ENCODE measurements at regions not wholly inside any gene's neighbourhood (a gene's known extent, or its start where the extent isn't known, plus 50 kb on each side); places are given as distances from the start of the nearest gene placed in this dataset.

- Histone ChIP-seq H3K4me1 (ENCODE audit: control insufficient read depth, insufficient read depth, low read length) (peaks cover 7% of the 10 kb centered on the region; the same call in 1 of the 2 replicates), H3K9ac (ENCODE audit: control insufficient read depth, insufficient read depth, low read length) (no peak overlapping the region), H3K4me3 (no peak overlapping the region), H3K4me2 (ENCODE audit: control insufficient read depth, insufficient read depth) (no peak overlapping the region), H3K9me3 (replicated peaks; ENCODE audit: control insufficient read depth, insufficient read depth, low read length) (no peaks in the 10 kb centered on the region), H3K27me3 (replicated peaks in 1 of 2; ENCODE audit: control insufficient read depth in 2 of 2, insufficient read depth in 2 of 2, low read length in 1 of 2) (no peaks in the 10 kb centered on the region), H4K20me1 (ENCODE audit: control insufficient read depth, insufficient read depth) (no peaks in the 10 kb centered on the region), H2AFZ (ENCODE audit: control insufficient read depth, low read depth, low read length) (no peak overlapping the region), H3K36me3 (ENCODE audit: control insufficient read depth in 2 of 2, insufficient read depth in 2 of 2, low read length in 1 of 2) (no peaks in the 10 kb centered on the region), H3K27ac (ENCODE audit: control insufficient read depth, insufficient read depth) (no peak overlapping the region), H3K79me2 (ENCODE audit: control insufficient read depth, insufficient read depth, low read length) (no peaks in the 10 kb centered on the region)
- in situ Hi-C loops (cut with MboI) (no loop called here), intact Hi-C loops (cut with micrococcal nuclease; ENCODE audit: unreplicated experiment) (no loop called here)
- ChIA-PET RAD21 (ENCODE audit: unreplicated experiment) (interaction anchor here (1.3 to 3.4 kb wide), 4 partner anchors 17 to 520 kb away, joined by 4 to 25 read pairs (median 7); no protein-coding TSS in a partner anchor), SMC1A (ENCODE audit: uncharacterized antibody, unreplicated experiment) (interaction anchor here (0.6 to 1.7 kb wide), 8 partner anchors 11 to 260 kb away, joined by 3 to 4 read pairs (median 3); no protein-coding TSS in a partner anchor), POLR2A (interaction anchor here (1.2 kb wide), 1 partner anchor 170 kb away, joined by 3 read pairs; no protein-coding TSS in a partner anchor), CTCF (interaction anchor here (0.8 to 1.1 kb wide), 3 partner anchors 45 to 335 kb away, joined by 3 to 4 read pairs (median 3); no protein-coding TSS in a partner anchor)
- ATAC-seq (no peak), DNase-seq (ENCODE audit: low read depth, low spot score) (no peak), FAIRE-seq (no peak)
- WGBS (ENCODE audit: insufficient coverage, insufficient replicate concordance, low lambda C conversion rate, missing lambda C conversion rate), result 46% methylated on average over 2 of the region's 2 CpGs
- BruUV-seq (replicated peaks), result no TSS peak
- TF ChIP-seq, protein P1, sequence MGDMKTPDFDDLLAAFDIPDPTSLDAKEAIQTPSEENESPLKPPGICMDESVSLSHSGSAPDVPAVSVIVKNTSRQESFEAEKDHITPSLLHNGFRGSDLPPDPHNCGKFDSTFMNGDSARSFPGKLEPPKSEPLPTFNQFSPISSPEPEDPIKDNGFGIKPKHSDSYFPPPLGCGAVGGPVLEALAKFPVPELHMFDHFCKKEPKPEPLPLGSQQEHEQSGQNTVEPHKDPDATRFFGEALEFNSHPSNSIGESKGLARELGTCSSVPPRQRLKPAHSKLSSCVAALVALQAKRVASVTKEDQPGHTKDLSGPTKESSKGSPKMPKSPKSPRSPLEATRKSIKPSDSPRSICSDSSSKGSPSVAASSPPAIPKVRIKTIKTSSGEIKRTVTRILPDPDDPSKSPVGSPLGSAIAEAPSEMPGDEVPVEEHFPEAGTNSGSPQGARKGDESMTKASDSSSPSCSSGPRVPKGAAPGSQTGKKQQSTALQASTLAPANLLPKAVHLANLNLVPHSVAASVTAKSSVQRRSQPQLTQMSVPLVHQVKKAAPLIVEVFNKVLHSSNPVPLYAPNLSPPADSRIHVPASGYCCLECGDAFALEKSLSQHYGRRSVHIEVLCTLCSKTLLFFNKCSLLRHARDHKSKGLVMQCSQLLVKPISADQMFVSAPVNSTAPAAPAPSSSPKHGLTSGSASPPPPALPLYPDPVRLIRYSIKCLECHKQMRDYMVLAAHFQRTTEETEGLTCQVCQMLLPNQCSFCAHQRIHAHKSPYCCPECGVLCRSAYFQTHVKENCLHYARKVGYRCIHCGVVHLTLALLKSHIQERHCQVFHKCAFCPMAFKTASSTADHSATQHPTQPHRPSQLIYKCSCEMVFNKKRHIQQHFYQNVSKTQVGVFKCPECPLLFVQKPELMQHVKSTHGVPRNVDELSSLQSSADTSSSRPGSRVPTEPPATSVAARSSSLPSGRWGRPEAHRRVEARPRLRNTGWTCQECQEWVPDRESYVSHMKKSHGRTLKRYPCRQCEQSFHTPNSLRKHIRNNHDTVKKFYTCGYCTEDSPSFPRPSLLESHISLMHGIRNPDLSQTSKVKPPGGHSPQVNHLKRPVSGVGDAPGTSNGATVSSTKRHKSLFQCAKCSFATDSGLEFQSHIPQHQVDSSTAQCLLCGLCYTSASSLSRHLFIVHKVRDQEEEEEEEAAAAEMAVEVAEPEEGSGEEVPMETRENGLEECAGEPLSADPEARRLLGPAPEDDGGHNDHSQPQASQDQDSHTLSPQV (IDR thresholded peaks at IDR 0.05), result no peak
- TF ChIP-seq NR2C2 (IDR thresholded peaks at IDR 0.05; ENCODE audit: borderline replicate concordance, control insufficient read depth, insufficient read length, low read depth) (no peak), IRF4 (IDR thresholded peaks at IDR 0.05; ENCODE audit: low read depth, low read length) (no peak)
These were observed 279.2 kb upstream of the CNR1 start for GRCh38 chr6:88445188-88445965.
